Breast epithelium (tissue), 4 donors: ENCODE measurements at regions not wholly inside any gene's neighbourhood (a gene's known extent, or its start where the extent isn't known, plus 50 kb on each side); places are given as distances from the start of the nearest gene placed in this dataset.

Experiments
- DNase-seq, 2 donors: peaks; one replicate each; pipeline ENCODE4 v3.0.0-alpha.2; 2019; ENCODE audit warnings: low spot score in 2 of 2
- H3K27ac ChIP-seq, 2 donors: fragments of 200-600 bp; sonication (generic) in 1 of 2; one replicate each; pipeline ENCODE4 v1.5.1; 2016 to 2019; ENCODE audit warnings: mild to moderate bottlenecking in 1 of 2
- H3K27me3 ChIP-seq, 2 donors: fragments of 200-600 bp; sonication (generic) in 1 of 2; one replicate each; pipeline versions ENCODE4 v1.5.1 to v1.6.0; 2017 to 2019; ENCODE audit warnings: control low read depth in 1 of 2, mild to moderate bottlenecking in 1 of 2
- H3K36me3 ChIP-seq: fragments of 200-600 bp; one replicate; pipeline ENCODE4 v1.5.1; 2019
- H3K4me1 ChIP-seq, 2 donors: fragments of 200-600 bp; sonication (generic); one replicate each; pipeline ENCODE4 v1.5.1; 2016 to 2019; ENCODE audit warnings: control low read depth in 1 of 2
- H3K4me3 ChIP-seq, 3 donors: fragments of 200-600 bp; sonication (generic); 1 replicate in 2 of 3; 2 replicates in 1 of 3; pipeline ENCODE4 v1.5.1; 2016 to 2019; ENCODE audit warnings: mild to moderate bottlenecking in 3 of 3, moderate library complexity in 2 of 3
- H3K9me3 ChIP-seq, 2 donors: fragments of 200-600 bp; sonication (generic) in 1 of 2; one replicate each; pipeline ENCODE4 v1.5.1; 2016 to 2019; ENCODE audit warnings: control low read depth in 1 of 2
- POLR2A ChIP-seq: fragments of 450-650 bp; IDR thresholded peaks from one replicate; pipeline ENCODE4 v1.6.1; 2016; ENCODE audit warnings: antibody characterized with exemption, mild to moderate bottlenecking, moderate library complexity
- POLR2AphosphoS5 ChIP-seq, 3 donors: sonication (generic); formaldehyde crosslinking; IDR thresholded peaks; one replicate each; pipeline ENCODE4 v1.6.1; 2017; ENCODE audit warnings: antibody characterized with exemption in 3 of 3
- intact Hi-C: fragments of 100-400 bp; cut with DNase I; formaldehyde crosslinking; loops from one replicate; pipeline ENCODE4 v1.15.1; 2023; ENCODE audit warnings: low total_unique reads
- TF ChIP-seq, protein P1 (sequence below), 3 donors: fragments of 450-650 bp; IDR thresholded peaks; one replicate each; pipeline ENCODE4 v1.5.1; 2016 to 2017; ENCODE audit warnings: antibody characterized with exemption in 3 of 3, mild to moderate bottlenecking in 3 of 3, moderate library complexity in 3 of 3

GRCh38 chr7:54409917-54410316, 132.3 kb upstream of the VSTM2A start:
- intact Hi-C loops, result no loop called here
- H3K4me1 ChIP-seq, result no peaks in the 10 kb centered on the region
- H3K27ac ChIP-seq, result no peak overlapping the region
- H3K4me3 ChIP-seq, result no peak overlapping the region
- peaks cover 10 to 33% of the 10 kb centered on the region in 2 donors for H3K9me3 ChIP-seq
- TF ChIP-seq, protein P1, sequence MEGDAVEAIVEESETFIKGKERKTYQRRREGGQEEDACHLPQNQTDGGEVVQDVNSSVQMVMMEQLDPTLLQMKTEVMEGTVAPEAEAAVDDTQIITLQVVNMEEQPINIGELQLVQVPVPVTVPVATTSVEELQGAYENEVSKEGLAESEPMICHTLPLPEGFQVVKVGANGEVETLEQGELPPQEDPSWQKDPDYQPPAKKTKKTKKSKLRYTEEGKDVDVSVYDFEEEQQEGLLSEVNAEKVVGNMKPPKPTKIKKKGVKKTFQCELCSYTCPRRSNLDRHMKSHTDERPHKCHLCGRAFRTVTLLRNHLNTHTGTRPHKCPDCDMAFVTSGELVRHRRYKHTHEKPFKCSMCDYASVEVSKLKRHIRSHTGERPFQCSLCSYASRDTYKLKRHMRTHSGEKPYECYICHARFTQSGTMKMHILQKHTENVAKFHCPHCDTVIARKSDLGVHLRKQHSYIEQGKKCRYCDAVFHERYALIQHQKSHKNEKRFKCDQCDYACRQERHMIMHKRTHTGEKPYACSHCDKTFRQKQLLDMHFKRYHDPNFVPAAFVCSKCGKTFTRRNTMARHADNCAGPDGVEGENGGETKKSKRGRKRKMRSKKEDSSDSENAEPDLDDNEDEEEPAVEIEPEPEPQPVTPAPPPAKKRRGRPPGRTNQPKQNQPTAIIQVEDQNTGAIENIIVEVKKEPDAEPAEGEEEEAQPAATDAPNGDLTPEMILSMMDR (IDR thresholded peaks at IDR 0.05), result no peak
- TF ChIP-seq POLR2A, result no peak
- no peak for TF ChIP-seq POLR2AphosphoS5 (IDR thresholded peaks at IDR 0.05)
- H3K27me3 ChIP-seq, result no peaks in the 10 kb centered on the region
- no peaks in the 10 kb centered on the region for H3K36me3 ChIP-seq
- DNase-seq, result no peak

GRCh38 chr7:54416678-54417077, 125.5 kb upstream of the VSTM2A start:
- H3K36me3 ChIP-seq, result no peaks in the 10 kb centered on the region

GRCh38 chr7:54419209-54419608, 123.0 kb upstream of the VSTM2A start:
- no peaks in the 10 kb centered on the region for H3K36me3 ChIP-seq
- H3K9me3 ChIP-seq, result peaks cover 0 to 6% of the 10 kb centered on the region in 2 donors
- TF ChIP-seq, protein P1 (IDR thresholded peaks at IDR 0.05), result no peak
- no peak for TF ChIP-seq POLR2AphosphoS5 (IDR thresholded peaks at IDR 0.05)
- no peak for TF ChIP-seq POLR2A
- H3K27ac ChIP-seq, result no peak overlapping the region
- H3K4me3 ChIP-seq, result no peak overlapping the region
- no peaks in the 10 kb centered on the region for H3K4me1 ChIP-seq
- intact Hi-C loops, result no loop called here
- no peaks in the 10 kb centered on the region for H3K27me3 ChIP-seq
- DNase-seq, result no peak

More at GRCh38 chr7:54416678-54417077, 125.5 kb upstream of the VSTM2A start:
- no peak overlapping the region for H3K4me3 ChIP-seq
- intact Hi-C loops, result no loop called here
- TF ChIP-seq, protein P1 (IDR thresholded peaks at IDR 0.05), result no peak
- no peak for TF ChIP-seq POLR2AphosphoS5 (IDR thresholded peaks at IDR 0.05)
- no peak for TF ChIP-seq POLR2A
- peaks cover 0 to 9% of the 10 kb centered on the region in 2 donors for H3K9me3 ChIP-seq
- no peaks in the 10 kb centered on the region for H3K4me1 ChIP-seq
- DNase-seq, result no peak
- no peak overlapping the region for H3K27ac ChIP-seq
- H3K27me3 ChIP-seq, result no peaks in the 10 kb centered on the region

DNA sequence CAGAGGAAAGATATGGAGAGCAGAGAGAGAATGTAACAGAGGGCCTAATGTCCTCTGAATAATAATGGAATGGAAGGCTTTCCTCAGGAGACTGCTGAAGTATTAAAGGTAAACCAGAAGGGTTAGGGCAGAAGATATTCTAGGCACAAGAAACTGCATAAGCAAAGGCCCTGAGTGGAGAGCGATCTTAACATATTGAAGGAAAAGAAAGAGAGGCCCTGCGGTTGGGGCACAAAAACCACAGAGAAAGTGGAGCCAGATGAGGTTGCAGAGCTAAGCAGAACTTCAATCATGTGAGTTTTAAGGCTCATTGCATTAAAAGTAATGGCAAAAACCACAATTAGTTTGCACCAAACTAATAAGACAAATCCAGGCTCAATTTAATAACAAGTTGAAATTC, 115.8 kb upstream of the VSTM2A start:
- TF ChIP-seq POLR2A, result no peak
- TF ChIP-seq, protein P1 (IDR thresholded peaks at IDR 0.05), result no peak
- no peak for TF ChIP-seq POLR2AphosphoS5 (IDR thresholded peaks at IDR 0.05)
- intact Hi-C loops, result no loop called here

DNA sequence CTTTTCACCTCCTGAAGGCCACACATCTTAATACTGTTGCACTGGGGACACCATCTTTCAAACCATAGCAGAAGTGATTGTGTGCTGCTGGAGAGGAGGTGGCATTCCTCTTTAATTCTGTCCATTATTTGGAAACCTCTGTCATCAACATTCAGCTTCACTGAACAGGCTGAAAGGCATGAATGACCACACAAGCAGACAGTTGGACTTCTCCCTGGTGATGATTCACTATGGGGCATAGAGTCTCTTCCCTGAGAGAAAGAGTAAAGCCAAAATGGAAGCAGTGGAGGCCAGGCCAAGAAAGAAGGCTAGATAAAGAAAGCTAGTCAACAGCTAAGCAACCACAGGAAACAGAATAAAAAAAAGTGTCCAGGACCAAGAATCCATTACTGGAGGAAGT, 113.1 kb upstream of the VSTM2A start:
- Histone ChIP-seq H3K4me1 (no peaks in the 10 kb centered on the region), H3K27me3 (no peaks in the 10 kb centered on the region), H3K9me3 (no peaks in the 10 kb centered on the region), H3K36me3 (no peaks in the 10 kb centered on the region), H3K4me3 (no peak overlapping the region), H3K27ac (no peak overlapping the region)
- DNase-seq, result no peak
- TF ChIP-seq POLR2A, result no peak
- TF ChIP-seq, protein P1 (IDR thresholded peaks at IDR 0.05), result no peak
- TF ChIP-seq POLR2AphosphoS5 (IDR thresholded peaks at IDR 0.05), result no peak
- intact Hi-C loops, result no loop called here

More for the DNA sequence above, 115.8 kb upstream of the VSTM2A start:
- no peaks in the 10 kb centered on the region for H3K27me3 ChIP-seq
- DNase-seq, result no peak
- no peaks in the 10 kb centered on the region for H3K4me1 ChIP-seq
- H3K27ac ChIP-seq, result no peak overlapping the region
- H3K4me3 ChIP-seq, result no peak overlapping the region
- no peaks in the 10 kb centered on the region for H3K9me3 ChIP-seq
- H3K36me3 ChIP-seq, result no peaks in the 10 kb centered on the region
